SU-DHL-6 (cell line): ENCODE measurements at regions not wholly inside any gene's neighbourhood (a gene's known extent, or its start where the extent isn't known, plus 50 kb on each side); places are given as distances from the start of the nearest gene placed in this dataset.

Experiments used
- H2AFZ ChIP-seq: fragments of 200-600 bp; sonication (generic); 2 replicates; pipeline ENCODE4 v1.6.1; 2014; ENCODE audit warnings: low read depth, mild to moderate bottlenecking, moderate library complexity, mixed read lengths, antibody characterized with exemption, low read length; ENCODE audit not compliant: severe bottlenecking
- H3F3A ChIP-seq: fragments of 200-600 bp; shearing (Covaris generic); 2 replicates; pipeline ENCODE4 v1.6.0; 2016; ENCODE audit warnings: antibody characterized with exemption, mild to moderate bottlenecking; ENCODE audit not compliant: insufficient read depth
- H3K27ac ChIP-seq: fragments of 200-600 bp; sonication (generic); 2 replicates; pipeline ENCODE4 v1.5.1; 2016; ENCODE audit warnings: low read depth, mild to moderate bottlenecking, low read length, moderate library complexity, mixed read lengths
- H3K27me3 ChIP-seq: fragments of 200-600 bp; sonication (generic), shearing (Covaris generic); 2 replicates; pipeline ENCODE4 v1.6.0; 2014; ENCODE audit warnings: mild to moderate bottlenecking, low read length
- H3K36me3 ChIP-seq: fragments of 200-600 bp; sonication (generic); 2 replicates; pipeline ENCODE4 v1.6.1; 2014; ENCODE audit warnings: mild to moderate bottlenecking, low read length, mixed read lengths
- H3K4me2 ChIP-seq: fragments of 300-600, 200-600 bp; shearing (Covaris generic), sonication (generic); 2 replicates; pipeline ENCODE4 v1.6.0; 2014; ENCODE audit warnings: low read length, low read depth, mild to moderate bottlenecking; ENCODE audit not compliant: poor library complexity, severe bottlenecking
- H3K4me3 ChIP-seq: fragments of 200-600 bp; sonication (generic); 2 replicates; pipeline ENCODE4 v1.5.1; 2014; ENCODE audit warnings: antibody characterized with exemption, low read length, mild to moderate bottlenecking, mixed read lengths; ENCODE audit not compliant: insufficient read depth, poor library complexity, severe bottlenecking
- H3K79me2 ChIP-seq: fragments of 200-600 bp; sonication (generic); 2 replicates; pipeline ENCODE4 v1.6.1; 2014; ENCODE audit warnings: mild to moderate bottlenecking, low read length, moderate library complexity; ENCODE audit not compliant: insufficient read depth
- H3K9ac ChIP-seq: fragments of 200-600 bp; sonication (generic); 2 replicates; pipeline ENCODE4 v1.7.0; 2014; ENCODE audit warnings: mild to moderate bottlenecking, low read length
- H3K9me2 ChIP-seq: fragments of 200-600 bp; sonication (generic); replicated peaks from 2 replicates; pipeline ENCODE4 v1.6.1; 2014; ENCODE audit warnings: low read length; ENCODE audit not compliant: insufficient read depth
- H3K9me3 ChIP-seq: fragments of 200-600 bp; sonication (generic); 2 replicates; pipeline ENCODE4 v1.6.1; 2014; ENCODE audit warnings: low read length, mixed read lengths; ENCODE audit not compliant: insufficient read depth
- H4K20me1 ChIP-seq: fragments of 200-600 bp; sonication (generic); 2 replicates; pipeline ENCODE4 v1.6.1; 2014; ENCODE audit warnings: low read depth, mild to moderate bottlenecking, antibody characterized with exemption, low read length, moderate library complexity, mixed read lengths
- CTCF ChIP-seq: fragments of 200-600 bp; sonication (generic); IDR thresholded peaks from one replicate; pipeline ENCODE4 v1.5.1; 2017; ENCODE audit warnings: antibody characterized with exemption, mild to moderate bottlenecking, low read length, moderate library complexity; ENCODE audit not compliant: insufficient read depth, poor library complexity, severe bottlenecking
- EZH2phosphoT487 ChIP-seq: fragments of 200-600 bp; sonication (generic), shearing (Covaris generic); conservative IDR thresholded peaks from 2 replicates; pipeline ENCODE4 v1.6.1; 2018; ENCODE audit warnings: mild to moderate bottlenecking, antibody characterized with exemption, low read length, moderate library complexity, mixed read lengths

DNA sequence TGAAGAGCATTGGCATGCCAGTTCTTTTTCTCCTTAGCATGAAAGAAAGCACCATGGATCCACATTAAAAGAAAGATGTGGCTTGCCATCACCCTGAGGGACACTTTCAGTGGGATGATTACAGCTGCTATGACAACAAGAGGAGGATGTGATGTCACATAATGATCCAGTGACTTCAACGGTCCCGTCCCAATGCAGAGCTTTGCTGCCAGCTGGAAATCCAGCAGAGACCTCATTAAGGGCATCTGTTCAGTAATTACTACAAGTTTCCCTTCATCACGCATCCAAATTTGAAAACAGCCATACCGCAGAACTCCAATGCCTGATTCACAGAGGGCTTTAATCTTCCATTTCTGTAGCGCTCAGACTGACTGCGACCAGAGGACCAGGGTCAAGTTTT, 206.6 kb downstream of the LSM5 start:
- H3K36me3 ChIP-seq = no peaks in the 10 kb centered on the region
- no peak overlapping the region for H2AFZ ChIP-seq
- H3K79me2 ChIP-seq = no peaks in the 10 kb centered on the region
- H3K9me3 ChIP-seq = no peaks in the 10 kb centered on the region
- H3K9ac ChIP-seq = no peak overlapping the region
- no peak for TF ChIP-seq CTCF
- TF ChIP-seq EZH2phosphoT487 = no peak
- H4K20me1 ChIP-seq = no peaks in the 10 kb centered on the region
- H3F3A ChIP-seq = no peaks in the 10 kb centered on the region
- H3K27ac ChIP-seq = no peak overlapping the region
- no peaks in the 10 kb centered on the region for H3K9me2 ChIP-seq
- H3K4me2 ChIP-seq = no peak overlapping the region
- H3K4me3 ChIP-seq = no peak overlapping the region
- H3K27me3 ChIP-seq = no peaks in the 10 kb centered on the region; the same call in 1 of the 2 replicates

DNA sequence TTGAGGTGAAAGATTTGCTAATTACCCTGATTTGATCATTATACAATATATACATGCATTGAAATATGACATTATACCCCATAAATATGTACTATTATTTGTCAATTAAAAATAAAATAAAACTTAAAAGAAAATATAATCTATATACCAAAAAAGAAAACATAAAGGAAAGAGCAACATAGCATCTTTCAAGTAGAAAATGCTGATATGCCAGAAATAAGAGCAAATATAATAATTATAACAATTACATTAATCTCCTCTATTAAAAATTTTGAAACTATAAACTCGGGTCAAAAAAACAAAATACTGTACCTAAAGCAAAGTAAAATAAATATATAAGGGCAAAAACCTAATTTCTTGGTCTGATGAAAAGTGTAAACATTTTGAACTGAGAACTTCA, 209.3 kb upstream of the PDE1C start:
- H3K27me3 ChIP-seq = no peaks in the 10 kb centered on the region; the same call in 1 of the 2 replicates
- no peaks in the 10 kb centered on the region for H3K36me3 ChIP-seq

DNA sequence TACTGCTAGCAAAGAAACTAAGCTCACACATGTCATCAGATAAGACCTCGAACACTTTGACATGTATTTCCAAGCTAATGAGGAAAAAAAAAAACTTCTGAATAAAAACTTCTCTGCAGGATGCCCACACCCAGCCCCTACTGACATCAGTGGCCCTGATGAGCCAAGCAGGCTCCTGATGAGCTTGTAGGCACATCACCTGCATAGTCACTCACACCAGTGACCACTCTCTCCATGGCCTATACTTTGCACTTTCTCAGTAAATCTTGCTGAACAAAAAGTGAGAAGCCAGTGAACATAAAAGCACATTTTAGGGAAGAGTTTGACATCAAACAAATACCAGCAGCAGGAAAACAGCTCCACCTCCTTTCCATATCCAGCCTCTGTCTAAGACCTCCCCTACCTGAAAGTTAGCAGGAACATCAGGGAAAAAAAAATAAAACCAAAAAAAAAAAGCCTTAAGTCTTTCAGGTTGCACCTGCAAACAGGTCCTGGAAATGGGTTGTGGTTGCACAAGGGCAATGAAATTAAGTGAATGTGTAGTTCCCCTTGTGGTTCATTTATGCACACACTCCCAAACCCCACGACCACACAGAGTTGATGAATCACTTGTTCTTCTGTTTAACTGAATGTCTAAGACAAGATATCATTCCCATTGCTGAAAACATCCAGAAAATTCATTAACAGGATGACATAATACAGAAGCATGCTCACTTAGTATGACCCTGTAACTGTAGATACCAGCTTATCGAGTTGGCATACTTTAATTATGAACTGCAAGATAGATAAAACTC, 205.2 kb upstream of the PDE1C start:
- H3K27ac ChIP-seq = no peak overlapping the region
- no peaks in the 10 kb centered on the region for H3K9me2 ChIP-seq
- no peak overlapping the region for H3K4me2 ChIP-seq
- H3K4me3 ChIP-seq = no peak overlapping the region
- H3K27me3 ChIP-seq = no peaks in the 10 kb centered on the region; the same call in 1 of the 2 replicates
- H3K79me2 ChIP-seq = no peaks in the 10 kb centered on the region
- H3F3A ChIP-seq = no peaks in the 10 kb centered on the region
- no peaks in the 10 kb centered on the region for H4K20me1 ChIP-seq
- H3K36me3 ChIP-seq = no peaks in the 10 kb centered on the region
- TF ChIP-seq CTCF = no peak
- TF ChIP-seq EZH2phosphoT487 = no peak
- H3K9me3 ChIP-seq = no peaks in the 10 kb centered on the region
- no peak overlapping the region for H3K9ac ChIP-seq
- H2AFZ ChIP-seq = no peak overlapping the region

More for the DNA sequence above, 209.3 kb upstream of the PDE1C start:
- no peaks in the 10 kb centered on the region for H3K79me2 ChIP-seq
- H3F3A ChIP-seq = no peaks in the 10 kb centered on the region
- no peaks in the 10 kb centered on the region for H3K9me2 ChIP-seq
- H3K27ac ChIP-seq = no peak overlapping the region
- H3K9me3 ChIP-seq = no peaks in the 10 kb centered on the region
- no peaks in the 10 kb centered on the region for H4K20me1 ChIP-seq
- H2AFZ ChIP-seq = no peak overlapping the region
- no peak overlapping the region for H3K4me2 ChIP-seq
- H3K4me3 ChIP-seq = no peak overlapping the region
- H3K9ac ChIP-seq = no peak overlapping the region
- no peak for TF ChIP-seq CTCF
